NOMO-1 treated with DMSO at 0.1 percent for 48 hours (cell line): ENCODE measurements at regions not wholly inside any gene's neighbourhood (a gene's known extent, or its start where the extent isn't known, plus 50 kb on each side); places are given as distances from the start of the nearest gene placed in this dataset.

Experiments
- DNase-seq: peaks from one replicate; lab custom pipeline; 2025; ENCODE audit not compliant: unreplicated experiment; lab: John Stamatoyannopoulos, UW

- DNase-seq = no peak
These were observed 364.1 kb downstream of the MFSD1 start for GRCh38 chr3:159165961-159166360.

GRCh38 chr3:159166899-159167586 is 365.2 kb downstream of the MFSD1 start:
- DNase-seq = no peak

GRCh38 chr3:159168788-159169187 is 366.9 kb downstream of the MFSD1 start:
- no peak for DNase-seq

- peak; percentile 28 for DNase-seq
These were observed 368.0 kb downstream of the MFSD1 start for GRCh38 chr3:159169828-159170227.

- DNase-seq = no peak
These were observed 368.7 kb downstream of the MFSD1 start for GRCh38 chr3:159170436-159171003.

GRCh38 chr3:159171333-159171732 is 369.5 kb downstream of the MFSD1 start:
- DNase-seq = no peak

GRCh38 chr3:159172473-159172872 is 370.6 kb downstream of the MFSD1 start:
- no peak for DNase-seq

- DNase-seq = no peak
These were observed 373.1 kb downstream of the MFSD1 start for GRCh38 chr3:159174715-159175692.

GRCh38 chr3:159178209-159178897 is 376.5 kb downstream of the MFSD1 start:
- DNase-seq = no peak

- no peak for DNase-seq
These were observed 381.1 kb downstream of the MFSD1 start for GRCh38 chr3:159182961-159183360.

- DNase-seq = peak; percentile 98
These were observed 383.7 kb downstream of the MFSD1 start for GRCh38 chr3:159185443-159186050.

- peak; percentile 56 for DNase-seq
These were observed 384.7 kb downstream of the MFSD1 start for GRCh38 chr3:159186581-159186980.

- no peak for DNase-seq
These were observed 385.4 kb downstream of the MFSD1 start for GRCh38 chr3:159187232-159187631.

GRCh38 chr3:159187706-159188105 is 385.9 kb downstream of the MFSD1 start:
- no peak for DNase-seq

- DNase-seq = no peak
These were observed 388.3 kb downstream of the MFSD1 start for GRCh38 chr3:159189994-159190669.

- no peak for DNase-seq
These were observed 389.6 kb downstream of the MFSD1 start for GRCh38 chr3:159191447-159191846.

- DNase-seq = no peak
These were observed 394.5 kb downstream of the MFSD1 start for GRCh38 chr3:159196359-159196758.

- peak; percentile 98 for DNase-seq
These were observed 398.3 kb downstream of the MFSD1 start for GRCh38 chr3:159200176-159200575.

- DNase-seq = no peak
These were observed 406.2 kb downstream of the MFSD1 start for GRCh38 chr3:159208050-159208449.

- DNase-seq = no peak
These were observed 407.6 kb downstream of the MFSD1 start for GRCh38 chr3:159209459-159209858.
